Left ventricle myocardium inferior (tissue), 1 donor: ENCODE measurements at regions not wholly inside any gene's neighbourhood (a gene's known extent, or its start where the extent isn't known, plus 50 kb on each side); places are given as distances from the start of the nearest gene placed in this dataset.
"Not testable (repeated sequence)": the region's sequence is repeated elsewhere in the genome, so short reads cannot be mapped to it uniquely, and the experiment has no call there.

ENCODE experiments used
- DNase-seq: peaks from one replicate; pipeline ENCODE4 v3.0.0-alpha.2; 2020
- H3K27ac ChIP-seq: fragments of 200-600 bp; replicated peaks from 2 replicates; pipeline ENCODE4 v1.8.0; 2021
- H3K27me3 ChIP-seq: fragments of 200-600 bp; 2 replicates; pipeline ENCODE4 v1.8.0; 2021; ENCODE audit warnings: low read depth
- H3K36me3 ChIP-seq: fragments of 200-600 bp; 2 replicates; pipeline ENCODE4 v1.8.0; 2021
- H3K4me1 ChIP-seq: fragments of 200-600 bp; 2 replicates; pipeline ENCODE4 v1.8.0; 2021
- H3K4me3 ChIP-seq: fragments of 200-600 bp; 2 replicates; pipeline ENCODE4 v1.8.0; 2021; ENCODE audit warnings: mild to moderate bottlenecking, moderate library complexity
- H3K9me3 ChIP-seq: fragments of 200-600 bp; replicated peaks from 2 replicates; pipeline ENCODE4 v1.8.0; 2021
- intact Hi-C: fragments of 100-400 bp; cut with micrococcal nuclease; formaldehyde crosslinking; loops from one replicate; pipeline ENCODE4 v1.11.0; 2022
- TF ChIP-seq, protein P1 (sequence below): fragments of 200-600 bp; IDR thresholded peaks from 2 replicates; pipeline ENCODE4 v1.8.0; 2021; ENCODE audit warnings: antibody characterized with exemption, mild to moderate bottlenecking, borderline replicate concordance
- donor health status: DM: no; HTN: yes; CAD: no; lungs with severe emphysema.

DNA sequence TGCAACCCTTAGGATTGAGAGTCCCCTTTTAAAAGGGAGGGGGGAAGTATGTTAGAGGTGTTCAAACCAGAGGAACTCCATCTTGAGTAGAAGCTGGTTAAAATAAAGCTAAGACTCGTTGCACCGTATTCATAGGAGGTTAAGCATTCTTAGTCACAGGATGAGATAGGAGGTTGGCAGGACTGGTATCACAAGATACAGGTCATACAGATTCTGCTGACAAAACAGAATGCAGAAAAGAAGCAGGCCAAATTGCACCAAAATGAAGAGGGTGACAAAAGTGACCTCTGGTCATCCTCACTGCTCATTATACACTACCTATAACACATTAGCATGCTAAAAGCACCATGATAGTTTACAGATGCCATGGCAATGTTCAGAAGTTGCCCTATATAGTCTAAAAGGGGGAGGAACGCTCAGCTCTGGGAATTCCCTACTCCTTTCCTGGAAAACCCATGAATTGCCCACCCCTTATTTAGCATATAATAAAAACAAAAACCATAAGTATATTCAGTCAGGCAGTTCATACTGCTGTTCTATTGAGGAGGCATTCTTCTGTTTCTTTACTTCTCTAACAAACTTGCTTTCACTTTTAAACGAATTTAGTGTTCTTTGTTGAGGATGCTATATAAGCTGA lies 192.2 kb upstream of the NDUFV2 start:
- TF ChIP-seq, protein P1, sequence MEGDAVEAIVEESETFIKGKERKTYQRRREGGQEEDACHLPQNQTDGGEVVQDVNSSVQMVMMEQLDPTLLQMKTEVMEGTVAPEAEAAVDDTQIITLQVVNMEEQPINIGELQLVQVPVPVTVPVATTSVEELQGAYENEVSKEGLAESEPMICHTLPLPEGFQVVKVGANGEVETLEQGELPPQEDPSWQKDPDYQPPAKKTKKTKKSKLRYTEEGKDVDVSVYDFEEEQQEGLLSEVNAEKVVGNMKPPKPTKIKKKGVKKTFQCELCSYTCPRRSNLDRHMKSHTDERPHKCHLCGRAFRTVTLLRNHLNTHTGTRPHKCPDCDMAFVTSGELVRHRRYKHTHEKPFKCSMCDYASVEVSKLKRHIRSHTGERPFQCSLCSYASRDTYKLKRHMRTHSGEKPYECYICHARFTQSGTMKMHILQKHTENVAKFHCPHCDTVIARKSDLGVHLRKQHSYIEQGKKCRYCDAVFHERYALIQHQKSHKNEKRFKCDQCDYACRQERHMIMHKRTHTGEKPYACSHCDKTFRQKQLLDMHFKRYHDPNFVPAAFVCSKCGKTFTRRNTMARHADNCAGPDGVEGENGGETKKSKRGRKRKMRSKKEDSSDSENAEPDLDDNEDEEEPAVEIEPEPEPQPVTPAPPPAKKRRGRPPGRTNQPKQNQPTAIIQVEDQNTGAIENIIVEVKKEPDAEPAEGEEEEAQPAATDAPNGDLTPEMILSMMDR = no peak
- no peaks in the 10 kb centered on the region for H3K27me3 ChIP-seq
- no peak for DNase-seq
- intact Hi-C loops = no loop called here
- H3K9me3 ChIP-seq = peaks cover 15% of the 10 kb centered on the region
- H3K4me3 ChIP-seq = no peak overlapping the region
- no peaks in the 10 kb centered on the region for H3K36me3 ChIP-seq
- H3K27ac ChIP-seq = no peak overlapping the region
- H3K4me1 ChIP-seq = no peaks in the 10 kb centered on the region

DNA sequence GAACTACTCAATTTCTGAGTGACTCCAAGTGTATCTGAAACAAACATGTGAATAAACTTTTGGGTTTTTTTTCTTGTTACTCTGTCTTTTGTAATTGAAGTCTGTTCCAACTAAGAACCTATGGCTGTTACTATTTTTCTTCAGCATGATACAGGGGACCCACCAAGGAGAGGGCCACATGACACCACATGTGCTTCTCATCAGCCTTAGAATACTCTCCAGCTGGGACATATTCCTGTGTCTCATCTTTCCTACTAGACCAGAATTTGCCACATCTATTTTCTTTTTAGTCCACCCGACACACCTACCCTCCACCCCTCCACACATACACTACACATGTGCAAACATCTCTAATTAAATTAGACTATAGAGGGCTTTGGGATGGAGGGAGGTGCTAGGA lies 191.7 kb upstream of the NDUFV2 start:
- TF ChIP-seq, protein P1 = no peak
- Histone ChIP-seq H3K27me3 (no peaks in the 10 kb centered on the region), H3K9me3 (peaks cover 12% of the 10 kb centered on the region), H3K36me3 (no peaks in the 10 kb centered on the region), H3K4me1 (no peaks in the 10 kb centered on the region), H3K4me3 (no peak overlapping the region), H3K27ac (no peak overlapping the region)
- intact Hi-C loops = no loop called here
- DNase-seq = no peak

DNA sequence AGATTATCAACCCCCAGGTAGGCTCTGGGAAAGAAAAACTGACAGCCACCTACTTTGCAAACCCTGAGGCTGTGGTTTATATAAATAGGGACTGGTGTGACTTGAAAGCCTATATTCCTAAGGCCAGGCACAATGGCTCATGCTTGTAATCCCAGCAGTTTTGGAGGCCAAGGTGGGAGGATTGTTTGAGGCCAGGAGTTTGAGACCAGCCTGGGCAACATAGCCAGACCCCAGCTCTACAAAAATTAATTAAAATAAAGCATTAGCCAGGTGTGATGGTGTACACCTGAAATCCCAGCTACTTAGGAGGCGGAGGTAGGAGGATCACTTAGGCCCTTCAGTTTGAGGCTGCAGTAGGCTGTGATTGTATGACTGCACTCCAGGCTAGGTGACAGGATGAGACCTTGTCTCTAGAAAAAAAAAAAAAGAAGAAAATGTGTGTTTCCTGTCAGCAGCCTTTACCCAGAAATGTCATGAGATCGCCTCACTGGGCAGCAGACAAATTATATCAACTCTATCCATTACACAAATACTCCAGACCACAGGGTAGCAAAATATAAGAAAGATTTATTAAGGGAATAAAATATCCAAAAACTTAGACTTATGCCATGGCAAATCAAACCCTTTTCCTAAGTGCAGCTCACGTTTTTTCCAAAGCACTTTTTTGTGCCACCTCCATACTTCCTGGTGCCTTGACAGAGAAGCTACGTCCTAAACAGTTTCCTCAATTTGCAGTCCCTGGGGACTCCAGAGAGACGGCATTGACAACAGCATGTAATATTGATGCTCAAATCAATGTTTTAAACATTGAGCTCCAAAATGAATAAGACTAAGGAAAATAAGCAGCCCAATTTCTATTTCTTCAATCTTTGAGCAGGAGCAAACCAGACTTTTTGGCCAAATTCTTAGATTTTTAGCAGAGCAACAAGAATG lies 190.8 kb upstream of the NDUFV2 start:
- no peak for DNase-seq
- intact Hi-C loops = no loop called here
- H3K27ac ChIP-seq = no peak overlapping the region
- H3K4me3 ChIP-seq = no peak overlapping the region
- peaks cover 6% of the 10 kb centered on the region for H3K9me3 ChIP-seq
- H3K4me1 ChIP-seq = no peaks in the 10 kb centered on the region
- H3K36me3 ChIP-seq = no peaks in the 10 kb centered on the region
- H3K27me3 ChIP-seq = no peaks in the 10 kb centered on the region
- TF ChIP-seq, protein P1 = no peak

DNA sequence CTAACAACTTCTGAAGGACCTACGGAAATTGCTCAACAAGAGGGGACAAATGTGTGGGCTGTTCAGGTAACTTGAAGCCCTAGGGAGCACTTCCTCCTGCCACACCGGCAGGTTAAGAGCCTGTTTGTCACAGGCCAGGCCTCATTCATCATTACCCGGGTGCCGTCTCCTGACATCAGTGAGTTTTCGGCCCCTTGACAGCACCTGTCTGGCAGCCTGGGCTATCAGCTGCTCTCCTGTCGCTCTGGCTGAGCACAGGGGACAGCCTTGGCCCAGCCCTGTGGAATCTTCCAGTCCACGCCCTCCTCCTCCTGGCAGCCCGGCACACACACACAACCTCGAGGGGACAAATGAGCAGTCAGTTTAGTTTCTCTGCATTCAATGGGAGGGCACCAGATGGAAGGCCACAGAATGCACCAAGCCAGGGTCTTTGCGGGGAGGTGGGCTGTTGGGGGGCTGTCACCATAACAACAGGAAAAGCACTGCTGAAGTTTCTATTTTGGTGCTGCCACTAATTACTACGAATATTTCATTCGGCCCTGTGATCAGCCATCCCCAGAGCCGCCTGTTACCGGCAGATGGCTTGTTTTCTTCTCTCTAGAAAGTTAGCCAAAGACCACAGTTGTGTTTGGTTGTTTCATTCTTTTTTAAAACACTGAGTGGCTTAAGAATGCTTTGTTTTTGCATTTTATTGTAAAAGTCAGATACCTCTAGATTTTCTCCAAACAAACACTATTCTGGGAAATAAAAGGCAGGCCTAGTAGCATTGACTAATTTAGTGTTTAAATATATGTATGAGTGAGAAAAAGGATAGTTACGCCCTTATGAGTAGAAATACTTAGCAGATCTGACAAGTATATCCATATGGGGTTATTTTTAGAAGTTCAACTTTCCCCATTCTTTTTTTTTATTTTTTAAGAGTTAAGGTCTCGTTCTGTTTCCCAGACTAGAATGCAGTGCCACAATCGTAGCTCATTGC lies 189.9 kb upstream of the NDUFV2 start:
- Histone ChIP-seq H3K4me3 (no peak overlapping the region), H3K27ac (no peak overlapping the region), H3K9me3 (peaks cover 6% of the 10 kb centered on the region), H3K36me3 (no peaks in the 10 kb centered on the region), H3K4me1 (no peaks in the 10 kb centered on the region), H3K27me3 (no peaks in the 10 kb centered on the region)
- no peak for DNase-seq
- intact Hi-C loops = no loop called here
- TF ChIP-seq, protein P1 = no peak

DNA sequence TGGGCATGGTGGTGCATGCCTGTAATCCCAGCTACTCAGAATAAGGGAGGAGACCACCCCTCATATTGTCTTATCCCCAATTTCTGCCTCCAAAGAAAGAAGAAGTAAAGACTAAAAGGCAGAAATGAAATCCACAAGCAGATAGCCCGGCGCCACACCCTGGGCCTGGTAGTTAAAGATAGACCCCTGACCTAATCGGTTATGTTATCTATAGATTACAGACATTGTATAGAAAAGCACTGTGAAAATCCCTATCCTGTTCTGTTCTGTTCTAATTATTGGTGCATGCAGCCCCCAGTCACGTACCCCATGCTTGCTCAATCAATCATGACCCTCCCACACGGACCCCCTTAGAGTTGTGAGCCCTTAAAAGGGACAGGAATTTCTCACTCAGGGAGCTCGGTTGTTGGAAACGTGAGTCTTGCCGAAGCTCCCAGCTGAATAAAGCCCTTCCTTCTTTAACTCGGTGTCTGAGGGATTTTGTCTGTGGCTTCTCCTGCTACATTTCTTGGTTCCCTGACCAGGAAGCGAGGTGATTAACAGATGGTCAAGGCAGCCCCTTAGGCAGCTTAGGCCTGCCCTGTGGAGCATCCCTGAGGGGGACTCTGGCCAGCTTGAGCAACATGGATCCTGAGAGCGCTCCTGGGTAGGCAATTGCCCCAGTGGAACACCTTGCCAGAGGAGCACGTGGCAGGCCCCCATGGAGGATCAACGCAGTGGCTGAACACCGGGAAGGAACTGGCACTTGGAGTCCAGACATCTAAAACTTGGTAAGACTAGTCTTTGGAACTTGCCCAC lies 188.7 kb upstream of the NDUFV2 start:
- H3K9me3 ChIP-seq, H3K4me3 ChIP-seq, H3K4me1 ChIP-seq, DNase-seq, H3K27me3 ChIP-seq, H3K27ac ChIP-seq, intact Hi-C loops, H3K36me3 ChIP-seq: not testable (repeated sequence)

DNA sequence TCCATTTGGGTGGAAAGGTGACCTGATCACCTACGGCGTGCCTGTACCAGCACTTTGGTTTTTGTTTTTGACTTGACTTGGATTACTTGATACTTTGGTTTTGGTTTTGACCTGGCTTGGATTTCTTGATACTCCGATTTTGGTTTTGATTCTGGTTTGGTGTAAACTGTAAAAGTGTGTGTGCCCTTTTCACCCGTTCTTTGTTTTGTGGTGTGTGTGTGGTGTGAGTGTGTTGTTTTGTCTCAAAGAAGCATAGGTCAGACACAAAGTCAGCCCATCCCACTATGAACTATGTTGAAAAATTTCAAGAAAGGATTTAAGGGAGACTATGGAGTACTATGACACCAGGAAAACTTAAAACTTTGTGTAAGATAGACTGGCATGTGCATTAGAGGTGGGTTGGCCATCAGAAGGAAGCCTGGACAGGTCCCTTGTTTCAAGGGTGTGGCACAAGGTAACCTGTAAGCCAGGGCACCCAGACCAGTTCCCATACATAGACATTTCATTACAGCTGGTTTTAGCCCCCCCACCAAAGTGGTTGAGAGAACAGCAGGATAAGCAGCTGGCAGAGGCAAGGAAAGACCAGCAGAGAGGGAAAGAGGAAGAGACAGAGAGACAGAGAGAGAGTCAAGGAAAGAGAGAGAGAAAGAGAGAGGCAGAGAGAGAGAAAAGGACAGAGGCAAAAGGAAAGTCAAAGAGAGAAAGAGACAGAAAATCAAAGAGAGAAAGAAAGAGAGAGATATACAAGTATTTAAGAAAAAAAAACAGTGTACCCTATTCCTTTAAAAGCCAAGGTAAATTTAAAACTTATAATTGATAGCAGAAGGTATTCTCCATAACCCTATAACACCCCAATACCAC lies 187.9 kb upstream of the NDUFV2 start:
- H3K36me3 ChIP-seq, H3K27me3 ChIP-seq, intact Hi-C loops: not testable (repeated sequence)

DNA sequence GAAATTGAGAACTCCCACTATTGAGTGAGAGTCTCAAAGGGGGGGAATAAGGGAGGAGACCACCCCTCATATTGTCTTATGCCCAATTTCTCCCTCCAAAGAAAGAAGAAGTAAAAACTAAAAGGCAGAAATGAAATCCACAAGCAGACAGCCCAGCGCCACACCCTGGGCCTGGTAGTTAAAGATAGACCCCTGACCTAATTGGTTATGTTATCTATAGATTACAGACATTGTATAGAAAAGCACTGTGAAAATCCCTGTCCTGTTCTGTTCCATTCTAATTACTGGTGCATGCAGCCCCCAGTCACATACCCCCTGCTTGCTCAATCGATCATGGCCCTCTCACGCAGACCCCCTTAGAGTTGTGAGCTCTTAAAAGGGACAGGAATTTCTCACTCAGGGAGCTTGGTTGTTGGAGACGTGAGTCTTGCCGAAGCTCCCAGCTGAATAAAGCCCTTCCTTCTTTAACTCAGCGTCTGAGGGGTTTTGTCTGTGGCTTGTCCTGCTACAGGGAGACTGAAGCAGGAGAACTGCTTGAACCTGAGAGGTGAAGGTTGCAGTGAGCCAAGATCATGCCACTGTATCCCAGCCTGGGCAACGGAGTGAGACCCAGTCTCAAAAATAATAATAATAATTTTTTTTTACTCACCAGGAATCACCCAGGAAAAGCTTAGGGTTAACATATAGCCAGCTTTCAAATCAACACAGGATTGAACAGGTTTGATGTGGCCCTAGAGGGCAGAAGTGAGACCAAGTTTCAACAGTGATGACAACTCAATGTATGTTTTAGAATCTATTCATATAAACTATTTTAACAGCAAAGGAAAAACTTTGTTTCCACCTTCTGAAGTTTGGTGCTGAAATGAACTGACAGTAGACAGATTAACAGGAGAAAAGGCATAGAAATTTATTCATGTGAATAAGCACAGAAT lies 181.4 kb upstream of the NDUFV2 start:
- H3K27ac ChIP-seq, DNase-seq, H3K27me3 ChIP-seq, H3K4me1 ChIP-seq, intact Hi-C loops, H3K36me3 ChIP-seq, H3K4me3 ChIP-seq: not testable (repeated sequence)
- H3K9me3 ChIP-seq = peaks cover 11% of the 10 kb centered on the region

More for the DNA sequence above, 187.9 kb upstream of the NDUFV2 start:
- H3K27ac ChIP-seq, DNase-seq, H3K9me3 ChIP-seq, H3K4me1 ChIP-seq, H3K4me3 ChIP-seq: not testable (repeated sequence)
